Esophagus squamous epithelium (tissue), 5 donors: ENCODE measurements at regions not wholly inside any gene's neighbourhood (a gene's known extent, or its start where the extent isn't known, plus 50 kb on each side); places are given as distances from the start of the nearest gene placed in this dataset.
"Not testable (repeated sequence)": the region's sequence is repeated elsewhere in the genome, so short reads cannot be mapped to it uniquely, and the experiment has no call there.

ENCODE experiments used
- DNase-seq: peaks from one replicate; lab custom pipeline; 2025; lab: John Stamatoyannopoulos, UW
- H3K27ac ChIP-seq, 4 donors: fragments of 200-600 bp; sonication (generic); one replicate each; pipeline ENCODE4 v1.5.1; 2016 to 2019; ENCODE audit warnings: mild to moderate bottlenecking in 1 of 4
- H3K27me3 ChIP-seq, 4 donors: fragments of 200-600 bp; sonication (generic); 1 replicate in 3 of 4; 2 replicates in 1 of 4; pipeline versions ENCODE4 v1.5.1 to v1.6.0; 2017 to 2021; ENCODE audit warnings: antibody characterized with exemption in 1 of 4
- H3K36me3 ChIP-seq, 3 donors: fragments of 200-600 bp; sonication (generic); one replicate each; pipeline ENCODE4 v1.5.1; 2016 to 2019
- H3K4me1 ChIP-seq, 3 donors: fragments of 200-600 bp; sonication (generic); one replicate each; pipeline ENCODE4 v1.5.1; 2017 to 2019
- H3K4me3 ChIP-seq, 4 donors: fragments of 200-600 bp; sonication (generic); 1 replicate in 3 of 4; 2 replicates in 1 of 4; pipeline ENCODE4 v1.5.1; 2016 to 2019; ENCODE audit warnings: mild to moderate bottlenecking in 2 of 4, moderate library complexity in 1 of 4
- H3K9me3 ChIP-seq, 3 donors: fragments of 200-600 bp; sonication (generic); one replicate each; pipeline ENCODE4 v1.5.1; 2016 to 2019
- CTCF ChIP-seq, 6 experiments: fragments of 450-650 bp in 4 of 6; fragments of 200-600 bp in 2 of 6; sonication (generic) in 2 of 6; IDR thresholded peaks; one replicate each; pipeline ENCODE4 v1.5.1; 2016 to 2019; ENCODE audit warnings: antibody characterized with exemption in 6 of 6, mild to moderate bottlenecking in 4 of 6, moderate library complexity in 4 of 6
- POLR2A ChIP-seq, 4 donors: fragments of 450-650 bp; IDR thresholded peaks; one replicate each; pipeline ENCODE4 v1.6.1; 2017; ENCODE audit warnings: antibody characterized with exemption in 4 of 4, mild to moderate bottlenecking in 4 of 4, moderate library complexity in 3 of 4
- WGBS, 2 donors: methylation state at CpG; one replicate each; pipeline ENCODE4 v1.1.5; 2018; 5-methylcytosine and 5-hydroxymethylcytosine counted together
- intact Hi-C: fragments of 100-400 bp; cut with DNase I; formaldehyde crosslinking; loops from one replicate; pipeline ENCODE4 v1.15.0; 2022
- donor health status: DM: yes; HTN: yes; CAD: no.

- intact Hi-C loops: no loop called here
- 26 to 89% methylated on average over 1 of the region's 1 CpG for WGBS, 2 donors
Measured at GRCh38 chr5:56382896-56383295, 149.8 kb upstream of the ANKRD55 start.

GRCh38 chr5:56377573-56377972 lies 144.4 kb upstream of the ANKRD55 start:
- H3K27ac ChIP-seq: no peak overlapping the region
- no peaks in the 10 kb centered on the region for H3K27me3 ChIP-seq
- H3K36me3 ChIP-seq: no peaks in the 10 kb centered on the region
- H3K4me1 ChIP-seq: no peaks in the 10 kb centered on the region
- DNase-seq: no peak
- no peaks in the 10 kb centered on the region for H3K9me3 ChIP-seq
- no peak for TF ChIP-seq POLR2A (IDR thresholded peaks at IDR 0.05)
- no peak for TF ChIP-seq CTCF (IDR thresholded peaks at IDR 0.05)
- H3K4me3 ChIP-seq: no peak overlapping the region
- intact Hi-C loops: no loop called here

More at GRCh38 chr5:56382896-56383295, 149.8 kb upstream of the ANKRD55 start:
- TF ChIP-seq CTCF (IDR thresholded peaks at IDR 0.05) (no peak), POLR2A (IDR thresholded peaks at IDR 0.05) (no peak)
- Histone ChIP-seq H3K9me3 (no peaks in the 10 kb centered on the region), H3K27ac (no peak overlapping the region), H3K4me3 (no peak overlapping the region), H3K36me3 (no peaks in the 10 kb centered on the region), H3K27me3 (no peaks in the 10 kb centered on the region), H3K4me1 (no peaks in the 10 kb centered on the region)
- no peak for DNase-seq

- Histone ChIP-seq H3K27me3 (no peaks in the 10 kb centered on the region), H3K36me3 (no peaks in the 10 kb centered on the region), H3K9me3 (no peaks in the 10 kb centered on the region), H3K27ac (no peak overlapping the region), H3K4me3 (no peak overlapping the region), H3K4me1 (no peaks in the 10 kb centered on the region)
- WGBS, 2 donors: 78 to 100% methylated on average over 2 of the region's 2 CpGs
- DNase-seq: no peak
- no peak for TF ChIP-seq POLR2A (IDR thresholded peaks at IDR 0.05)
- no peak for TF ChIP-seq CTCF (IDR thresholded peaks at IDR 0.05)
- intact Hi-C loops: no loop called here
Measured at GRCh38 chr5:56376128-56376527, 143.0 kb upstream of the ANKRD55 start.

- Histone ChIP-seq H3K9me3 (no peaks in the 10 kb centered on the region), H3K27me3 (no peaks in the 10 kb centered on the region), H3K4me3 (no peak overlapping the region), H3K27ac (no peak overlapping the region), H3K4me1 (no peaks in the 10 kb centered on the region), H3K36me3 (no peaks in the 10 kb centered on the region)
- intact Hi-C loops: no loop called here
- no peak for TF ChIP-seq CTCF (IDR thresholded peaks at IDR 0.05)
- WGBS, 2 donors: 74 to 83% methylated on average over 5 of the region's 5 CpGs
- no peak for DNase-seq
Measured at GRCh38 chr5:56375011-56375410, 141.9 kb upstream of the ANKRD55 start.

- H3K36me3 ChIP-seq, intact Hi-C loops: not testable (repeated sequence)
- WGBS, 2 donors: no CpG with 5 or more reads among the region's 31 CpGs
Measured at GRCh38 chr5:56372491-56372890, 139.4 kb upstream of the ANKRD55 start.

GRCh38 chr5:56369361-56369811 lies 136.3 kb upstream of the ANKRD55 start:
- no peak overlapping the region for H3K4me3 ChIP-seq
- no peaks in the 10 kb centered on the region for H3K27me3 ChIP-seq
- DNase-seq: no peak
- TF ChIP-seq POLR2A (IDR thresholded peaks at IDR 0.05) (no peak), CTCF (IDR thresholded peaks at IDR 0.05) (no peak)
- H3K4me1 ChIP-seq: no peaks in the 10 kb centered on the region
- H3K9me3 ChIP-seq: no peaks in the 10 kb centered on the region
- WGBS, 2 donors: 88 to 89% methylated on average over 3 of the region's 3 CpGs
- H3K27ac ChIP-seq: no peak overlapping the region
- no peaks in the 10 kb centered on the region for H3K36me3 ChIP-seq
- intact Hi-C loops: no loop called here

More at GRCh38 chr5:56372491-56372890, 139.4 kb upstream of the ANKRD55 start:
- not testable (repeated sequence) for H3K27me3 ChIP-seq, H3K9me3 ChIP-seq, DNase-seq, H3K27ac ChIP-seq, H3K4me1 ChIP-seq, H3K4me3 ChIP-seq
